H1 (cell line): ENCODE measurements at regions not wholly inside any gene's neighbourhood (a gene's known extent, or its start where the extent isn't known, plus 50 kb on each side); places are given as distances from the start of the nearest gene placed in this dataset.
A peak's percentile ranks its signal among the peaks of the same experiment; 100 is the strongest.

Experiments used
- CTCF ChIA-PET: fragments of 300-600 bp; sonication (Branson Sonifier 250); formaldehyde crosslinking; loops from one replicate; lab custom pipeline; 2021; ENCODE audit not compliant: partially characterized antibody; lab: Charles Lee
- POLR2A ChIA-PET: fragments of 300-600 bp; sonication (Branson Sonifier 250); formaldehyde crosslinking; loops from one replicate; lab custom pipeline; 2021; ENCODE audit warnings: inconsistent platforms; ENCODE audit not compliant: partially characterized antibody; lab: Charles Lee
- DNase-seq, 2 experiments: peaks; one replicate each; pipeline versions ENCODE4 v3.0.0 to v3.0.0-alpha.2; 2010 to 2022; ENCODE audit warnings: low spot score in 2 of 2, low read depth in 1 of 2, mixed read lengths in 1 of 2
- FAIRE-seq: peaks from 2 replicates; lab custom pipeline; 2011; peaks lifted over from hg19 to GRCh38; lab: Jason Lieb, UNC
- H2AFZ ChIP-seq: 2 replicates; pipeline ENCODE4 v1.8.1; 2012; ENCODE audit warnings: low read length, inconsistent platforms
- H2AK5ac ChIP-seq: 2 replicates; pipeline ENCODE4 v1.6.1; 2013; ENCODE audit warnings: low read depth, low read length
- H2BK120ac ChIP-seq: replicated peaks from 2 replicates; pipeline ENCODE3; 2013; ENCODE audit warnings: low read depth, low read length, inconsistent platforms
- H2BK12ac ChIP-seq: 2 replicates; pipeline ENCODE4 v1.6.1; 2013; ENCODE audit warnings: low read depth, low read length
- H2BK15ac ChIP-seq: 2 replicates; pipeline ENCODE4 v1.6.1; 2013; ENCODE audit warnings: low read length
- H2BK20ac ChIP-seq: 2 replicates; pipeline ENCODE4 v1.6.1; 2013; ENCODE audit warnings: low read length
- H2BK5ac ChIP-seq: 2 replicates; pipeline ENCODE4 v1.6.1; 2013; ENCODE audit warnings: low read depth, low read length
- H3K14ac ChIP-seq: 2 replicates; pipeline ENCODE4 v1.6.1; 2013; ENCODE audit warnings: inconsistent platforms; ENCODE audit not compliant: insufficient read length
- H3K18ac ChIP-seq: 2 replicates; pipeline ENCODE4 v1.6.1; 2013; ENCODE audit warnings: low read length; ENCODE audit errors: extremely low read depth
- H3K23ac ChIP-seq: 2 replicates; pipeline ENCODE4 v1.6.1; 2013; ENCODE audit warnings: inconsistent platforms; ENCODE audit not compliant: insufficient read length
- H3K23me2 ChIP-seq: 2 replicates; pipeline ENCODE4 v1.6.1; 2013; ENCODE audit warnings: low read depth, low read length
- H3K27ac ChIP-seq: 2 replicates; pipeline ENCODE4 v1.6.1; 2011; ENCODE audit warnings: low read depth, low read length, inconsistent platforms
- H3K27me3 ChIP-seq, 4 experiments: replicated peaks in 1 of 4; 1 replicate in 1 of 4; 2 replicates in 3 of 4; pipeline versions ENCODE4 v1.6.1 to v1.8.1; 2011 to 2013; ENCODE audit warnings: low read length in 3 of 4, mild to moderate bottlenecking in 3 of 4, inconsistent platforms in 2 of 4, mixed read lengths in 2 of 4, moderate library complexity in 1 of 4; ENCODE audit not compliant: control insufficient read depth in 3 of 4, insufficient read depth in 3 of 4; ENCODE audit errors: extremely low read depth in 1 of 4
- H3K36me3 ChIP-seq, 4 experiments: 2 replicates each; pipeline versions ENCODE4 v1.6.1 to v1.8.1; 2011 to 2013; ENCODE audit warnings: mild to moderate bottlenecking in 4 of 4, low read length in 3 of 4, moderate library complexity in 2 of 4, control low read depth in 1 of 4, inconsistent platforms in 1 of 4; ENCODE audit not compliant: insufficient read depth in 4 of 4, control insufficient read depth in 2 of 4
- H3K4ac ChIP-seq: replicated peaks from 2 replicates; pipeline ENCODE3; 2013; ENCODE audit warnings: low read length, low read depth, mixed read lengths, inconsistent platforms; ENCODE audit not compliant: insufficient read length
- H3K4me1 ChIP-seq, 4 experiments: replicated peaks in 1 of 4; 1 replicate in 1 of 4; 2 replicates in 3 of 4; pipeline versions ENCODE4 v1.6.1 to v1.8.1; 2011 to 2013; ENCODE audit warnings: low read length in 3 of 4, inconsistent platforms in 2 of 4, mixed read lengths in 1 of 4; ENCODE audit not compliant: insufficient read depth in 4 of 4, control insufficient read depth in 3 of 4
- H3K4me2 ChIP-seq, 2 experiments: 2 replicates each; pipeline versions ENCODE4 v1.6.1 to v1.8.1; 2011 to 2013; ENCODE audit warnings: low read depth in 2 of 2, low read length in 2 of 2, control low read depth in 1 of 2, inconsistent platforms in 1 of 2, mild to moderate bottlenecking in 1 of 2; ENCODE audit not compliant: insufficient read depth in 1 of 2
- H3K4me3 ChIP-seq, 4 experiments: fragments of 200-600, 300-600 bp in 1 of 4; sonication (generic), shearing (Covaris generic), sonication (Bioruptor Twin) in 1 of 4; 2 replicates each; pipeline versions ENCODE4 v1.5.1 to v1.8.1; 2011 to 2016; ENCODE audit warnings: low read length in 4 of 4, low read depth in 3 of 4, control low read depth in 2 of 4, inconsistent platforms in 2 of 4, mild to moderate bottlenecking in 2 of 4, mixed read lengths in 1 of 4, moderate library complexity in 1 of 4; ENCODE audit not compliant: insufficient read depth in 2 of 4; ENCODE audit errors: extremely low read depth in 1 of 4
- H3K56ac ChIP-seq: replicated peaks from 2 replicates; pipeline ENCODE3; 2013; ENCODE audit warnings: low read depth, mild to moderate bottlenecking, mixed read lengths, low read length, inconsistent platforms; ENCODE audit not compliant: insufficient read length
- H3K79me1 ChIP-seq: 2 replicates; pipeline ENCODE4 v1.6.1; 2013; ENCODE audit warnings: low read depth, low read length, control low read depth
- H3K79me2 ChIP-seq, 2 experiments: 2 replicates each; pipeline versions ENCODE4 v1.6.1 to v1.8.1; 2012 to 2013; ENCODE audit warnings: low read length in 2 of 2, mild to moderate bottlenecking in 2 of 2, inconsistent platforms in 1 of 2; ENCODE audit not compliant: insufficient read depth in 2 of 2, control insufficient read depth in 1 of 2
- H3K9ac ChIP-seq, 4 experiments: replicated peaks in 1 of 4; 1 replicate in 1 of 4; 2 replicates in 3 of 4; pipeline versions ENCODE4 v1.6.1 to v1.8.1; 2011 to 2013; ENCODE audit warnings: low read depth in 3 of 4, low read length in 3 of 4, control low read depth in 2 of 4, mild to moderate bottlenecking in 2 of 4, moderate library complexity in 2 of 4, inconsistent platforms in 1 of 4; ENCODE audit errors: extremely low read depth in 1 of 4
- H3K9me3 ChIP-seq, 2 experiments: 2 replicates each; pipeline versions ENCODE4 v1.6.1 to v1.8.1; 2012 to 2013; ENCODE audit warnings: mild to moderate bottlenecking in 2 of 2, moderate library complexity in 2 of 2, control low read depth in 1 of 2, inconsistent platforms in 1 of 2, low read depth in 1 of 2, low read length in 1 of 2, mixed read lengths in 1 of 2; ENCODE audit not compliant: insufficient read depth in 2 of 2
- H4K20me1 ChIP-seq, 2 experiments: replicated peaks in 1 of 2; 2 replicates each; pipeline versions ENCODE3 to v1.8.1; 2011 to 2013; ENCODE audit warnings: inconsistent platforms in 2 of 2, low read length in 2 of 2, mild to moderate bottlenecking in 1 of 2; ENCODE audit not compliant: insufficient read depth in 2 of 2, control insufficient read depth in 1 of 2
- H4K5ac ChIP-seq: 2 replicates; pipeline ENCODE4 v1.6.1; 2013; ENCODE audit warnings: low read length, low read depth, mixed read lengths, inconsistent platforms; ENCODE audit not compliant: insufficient read length
- H4K8ac ChIP-seq: 2 replicates; pipeline ENCODE4 v1.8.0; 2013; ENCODE audit warnings: mild to moderate bottlenecking, moderate library complexity, low read length, inconsistent platforms; ENCODE audit not compliant: insufficient read depth; ENCODE audit errors: extremely low read depth
- H4K91ac ChIP-seq: replicated peaks from 2 replicates; pipeline ENCODE3; 2013; ENCODE audit warnings: low read length, mixed read lengths, inconsistent platforms; ENCODE audit not compliant: insufficient read length
- CEBPB ChIP-seq: IDR thresholded peaks from 2 replicates; pipeline ENCODE4 v1.6.1; 2012; ENCODE audit warnings: low read depth, low read length
- RNF2 ChIP-seq: fragments of 200-900, 300-1000 bp; sonication (generic); IDR thresholded peaks from 2 replicates; pipeline ENCODE4 v1.7.1; 2016; ENCODE audit warnings: borderline replicate concordance, low read depth, mild to moderate bottlenecking, antibody characterized with exemption, low read length; ENCODE audit not compliant: poor library complexity, severe bottlenecking; ENCODE audit errors: missing control alignments
- WGBS, 2 experiments: shearing (Covaris generic) in 1 of 2; methylation state at CpG; one replicate each; pipeline versions ENCODE4 v1.1.6 to v1.1.7; 2013 to 2015; ENCODE audit warnings: low lambda C conversion rate in 2 of 2, mixed read lengths in 2 of 2, inconsistent platforms in 1 of 2, low coverage in 1 of 2, missing lambda C conversion rate in 1 of 2; ENCODE audit not compliant: insufficient replicate concordance in 2 of 2, insufficient coverage in 1 of 2, insufficient read length in 1 of 2; ENCODE audit errors: extremely low coverage in 1 of 2, missing lambda C conversion rate in 1 of 2; 5-methylcytosine and 5-hydroxymethylcytosine counted together

DNA sequence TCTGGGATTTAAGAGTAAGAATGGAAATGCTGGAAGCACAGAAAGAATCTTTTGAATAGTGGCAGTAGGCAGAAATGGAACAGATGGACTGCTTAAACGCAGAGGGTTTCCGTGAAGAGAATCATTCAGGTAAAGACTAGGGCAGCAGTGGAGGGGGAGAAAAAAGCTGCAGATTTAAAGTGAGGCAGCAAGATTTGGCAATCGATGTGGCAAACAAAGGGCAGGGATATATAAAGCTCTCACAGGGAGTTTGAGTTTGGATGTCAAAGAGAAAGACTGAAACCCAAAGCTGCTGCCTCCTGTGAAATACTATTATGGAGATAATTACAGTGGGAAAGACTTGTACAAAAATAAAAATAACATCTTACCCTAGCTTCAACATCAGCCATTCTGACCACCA, 384.0 kb downstream of the CENPC start:
- H3K4me1 ChIP-seq = peaks cover 0 to 3% (median 2%) of the 10 kb centered on the region in 4 experiments; a peak in 2 of 7 replicates
- H3K23ac ChIP-seq = no peak overlapping the region
- H2BK12ac ChIP-seq = no peak overlapping the region
- H3K79me2 ChIP-seq = no peaks in the 10 kb centered on the region
- no peak overlapping the region for H2BK120ac ChIP-seq
- ChIA-PET POLR2A (no interaction called here), CTCF (interaction anchor here (2.1 kb wide), 1 partner anchor 37 kb away, joined by 9 read pairs; no protein-coding TSS in a partner anchor)
- no peak overlapping the region for H2AFZ ChIP-seq
- H3K27me3 ChIP-seq = no peaks in the 10 kb centered on the region
- 50% methylated on average over 3 of the region's 3 CpGs; no CpG with 5 or more reads in 1 of the 2 experiments for WGBS, 2 experiments
- no peak overlapping the region for H3K18ac ChIP-seq
- H4K91ac ChIP-seq = no peak overlapping the region
- no peak overlapping the region for H3K4me2 ChIP-seq
- no peak for DNase-seq
- H3K36me3 ChIP-seq = no peaks in the 10 kb centered on the region
- H3K9me3 ChIP-seq = no peaks in the 10 kb centered on the region; a peak in 1 of 4 replicates
- H4K20me1 ChIP-seq = no peaks in the 10 kb centered on the region
- no peak overlapping the region for H3K14ac ChIP-seq
- TF ChIP-seq CEBPB = 0 out of 2 replicates have a peak, but pooled peaks have one; percentile 60
- TF ChIP-seq RNF2 = no peak
- H3K4ac ChIP-seq = no peak overlapping the region
- H3K27ac ChIP-seq = no peak overlapping the region
- H3K79me1 ChIP-seq = no peaks in the 10 kb centered on the region
- no peaks in the 10 kb centered on the region for H3K23me2 ChIP-seq
- no peak for FAIRE-seq
- H2BK20ac ChIP-seq = no peak overlapping the region
- H3K9ac ChIP-seq = no peak overlapping the region
- no peak overlapping the region for H2BK15ac ChIP-seq
- H3K4me3 ChIP-seq = no peak overlapping the region
- no peak overlapping the region for H4K5ac ChIP-seq
- H3K56ac ChIP-seq = no peak overlapping the region
- no peak overlapping the region for H2BK5ac ChIP-seq
- H2AK5ac ChIP-seq = no peak overlapping the region
- no peak overlapping the region for H4K8ac ChIP-seq
